GM19463 (cell line): ENCODE measurements at regions not wholly inside any gene's neighbourhood (a gene's known extent, or its start where the extent isn't known, plus 50 kb on each side); places are given as distances from the start of the nearest gene placed in this dataset.
"Not testable (repeated sequence)": the region's sequence is repeated elsewhere in the genome, so short reads cannot be mapped to it uniquely, and the experiment has no call there.

ENCODE experiments used
- ATAC-seq: cut with Tn5 transposase; IDR thresholded peaks from one replicate; pipeline ENCODE4 v1.9.1; 2021; ENCODE audit warnings: mild to moderate bottlenecking, moderate library complexity; ENCODE audit not compliant: unreplicated experiment

- no peak for ATAC-seq
Observed at GRCh38 chr2:142827170-142827569, 50.3 kb upstream of the KYNU start.

- ATAC-seq, result no peak
Observed at GRCh38 chr2:142825861-142826260, 51.6 kb upstream of the KYNU start.

- ATAC-seq, result no peak
Observed at GRCh38 chr2:142824756-142825155, 52.7 kb upstream of the KYNU start.

- no peak for ATAC-seq
Observed at GRCh38 chr2:142822190-142822589, 55.3 kb upstream of the KYNU start.

GRCh38 chr2:142819411-142819810 lies 58.1 kb upstream of the KYNU start:
- no peak for ATAC-seq

- ATAC-seq, result no peak
Observed at GRCh38 chr2:142815375-142815774, 62.1 kb upstream of the KYNU start.

GRCh38 chr2:142813830-142814829 lies 63.3 kb upstream of the KYNU start:
- no peak for ATAC-seq

GRCh38 chr2:142811644-142812043 lies 65.8 kb upstream of the KYNU start:
- ATAC-seq, result not testable (repeated sequence)

- ATAC-seq, result no peak
Observed at GRCh38 chr2:142805244-142805643, 72.2 kb upstream of the KYNU start.

GRCh38 chr2:142803158-142803557 lies 74.3 kb upstream of the KYNU start:
- ATAC-seq, result no peak

GRCh38 chr2:142796588-142796987 lies 80.9 kb upstream of the KYNU start:
- no peak for ATAC-seq

GRCh38 chr2:142796161-142796560 lies 81.3 kb upstream of the KYNU start:
- ATAC-seq, result no peak

GRCh38 chr2:142794850-142795249 lies 82.6 kb upstream of the KYNU start:
- ATAC-seq, result no peak

- ATAC-seq, result not testable (repeated sequence)
Observed at GRCh38 chr2:142792328-142792727, 85.1 kb upstream of the KYNU start.

GRCh38 chr2:142791335-142791734 lies 86.1 kb upstream of the KYNU start:
- no peak for ATAC-seq

GRCh38 chr2:142786918-142787702 lies 90.4 kb upstream of the KYNU start:
- no peak for ATAC-seq

- ATAC-seq, result no peak
Observed at GRCh38 chr2:142782942-142783443, 94.5 kb upstream of the KYNU start.

- no peak for ATAC-seq
Observed at GRCh38 chr2:142781146-142781545, 96.3 kb upstream of the KYNU start.

GRCh38 chr2:142778289-142778688 lies 99.2 kb upstream of the KYNU start:
- no peak for ATAC-seq

GRCh38 chr2:142777742-142778141 lies 99.7 kb upstream of the KYNU start:
- ATAC-seq, result no peak

GRCh38 chr2:142769761-142770160 lies 107.7 kb upstream of the KYNU start:
- no peak for ATAC-seq

- no peak for ATAC-seq
Observed at GRCh38 chr2:142767847-142768246, 109.6 kb upstream of the KYNU start.
